ENCODE measurements at regions not wholly inside any gene's neighbourhood (a gene's known extent, or its start where the extent isn't known, plus 50 kb on each side); places are given as distances from the start of the nearest gene placed in this dataset.

DNA sequence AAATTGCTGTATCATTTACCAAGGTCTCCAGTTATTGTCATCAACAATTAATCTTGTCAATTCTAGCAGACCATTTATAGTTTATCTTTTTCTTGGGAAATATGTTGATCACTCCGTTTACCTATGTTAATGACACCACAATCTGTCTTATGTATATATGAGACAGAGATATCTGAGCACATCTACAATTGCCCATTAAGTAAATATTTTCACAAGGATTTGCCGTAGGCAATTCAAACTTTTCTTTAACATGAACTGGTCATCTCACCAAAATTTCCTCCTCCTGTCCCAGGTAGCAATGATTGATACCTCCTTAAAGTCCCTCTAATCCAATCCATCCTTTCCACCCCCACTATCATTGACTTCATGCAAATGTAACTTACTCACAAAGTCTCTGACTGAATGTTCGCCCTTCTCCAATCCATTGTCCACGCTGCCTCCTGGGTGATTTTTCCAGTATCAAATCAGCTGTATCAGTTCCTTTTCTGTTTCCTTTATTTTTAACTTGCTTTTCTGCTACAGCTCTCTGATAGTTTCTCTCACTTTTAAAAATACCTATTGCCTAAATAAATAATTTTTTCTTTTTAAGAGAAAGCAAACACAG, 138.3 kb downstream of the GNAT3 start:
- Histone ChIP-seq H3K4me3 (no peak overlapping the region), H3K36me3 (no peaks in the 10 kb centered on the region), H3K27ac (no peak overlapping the region), H3K9me3 (peaks cover 0 to 5% (median 0%) of the 10 kb centered on the region in 4 donors), H3K4me1 (peaks cover 0 to 5% (median under 1%) of the 10 kb centered on the region in 4 donors), H3K27me3 (no peaks in the 10 kb centered on the region)
- WGBS, 2 donors, result 95 to 96% methylated on average over 4 of the region's 4 CpGs
- TF ChIP-seq CTCF (IDR thresholded peaks at IDR 0.05) (no peak), POLR2A (IDR thresholded peaks at IDR 0.05) (no peak), EP300 (IDR thresholded peaks at IDR 0.05) (no peak)
- no peak for DNase-seq (ENCODE audit: low spot score in 2 of 2)

DNA sequence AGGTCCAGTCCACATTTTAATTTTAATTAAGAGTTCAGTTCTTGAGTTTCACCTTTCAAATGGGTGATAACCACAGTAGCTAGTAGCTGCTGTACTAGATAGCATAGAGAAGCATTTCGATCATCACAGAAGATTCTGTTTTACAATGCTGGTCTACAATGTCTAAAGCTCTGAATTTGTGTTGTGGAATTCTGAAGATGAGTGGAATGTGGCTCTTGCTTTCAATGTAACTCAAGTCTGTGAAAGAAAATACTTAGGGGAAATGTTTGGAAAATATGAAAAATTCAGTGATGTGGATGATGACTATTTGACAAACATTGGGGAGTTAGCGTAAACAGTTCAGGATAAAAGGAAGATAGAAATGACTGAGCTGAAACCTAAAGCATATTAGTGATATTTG, 139.4 kb downstream of the GNAT3 start:
- WGBS, 2 donors, result 37 to 51% methylated on average over 2 of the region's 2 CpGs
- H3K4me3 ChIP-seq, result no peak overlapping the region
- no peaks in the 10 kb centered on the region for H3K27me3 ChIP-seq
- no peaks in the 10 kb centered on the region for H3K4me1 ChIP-seq
- no peaks in the 10 kb centered on the region for H3K36me3 ChIP-seq
- TF ChIP-seq CTCF (IDR thresholded peaks at IDR 0.05), result no peak
- peak overlapping the region in 1 of 4 donors; percentile 29 for H3K27ac ChIP-seq
- DNase-seq (ENCODE audit: low spot score in 2 of 2), result no peak
- peaks cover 0 to 5% (median 0%) of the 10 kb centered on the region in 4 donors for H3K9me3 ChIP-seq

DNA sequence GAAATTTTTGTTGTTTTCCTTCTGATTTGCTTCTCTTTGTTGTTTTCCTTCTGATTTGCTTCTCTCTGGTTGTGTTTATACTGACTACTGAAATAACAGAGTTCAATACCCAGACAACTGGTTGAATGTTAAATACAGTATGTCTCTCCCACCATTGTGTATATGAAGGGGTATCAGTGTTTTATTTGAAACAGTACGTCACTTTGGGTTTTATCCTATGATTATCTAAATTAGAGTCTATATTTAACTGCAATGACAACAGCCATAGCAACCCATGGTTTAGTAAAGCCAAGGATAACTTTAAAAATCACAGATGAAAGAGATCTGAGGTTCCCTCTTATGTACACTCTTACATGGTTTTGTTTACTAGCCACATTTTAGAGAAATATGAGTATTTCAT, 141.3 kb downstream of the GNAT3 start:
- DNase-seq (ENCODE audit: low spot score in 2 of 2), result no peak
- no peaks in the 10 kb centered on the region for H3K36me3 ChIP-seq
- TF ChIP-seq EP300 (IDR thresholded peaks at IDR 0.05) (no peak), CTCF (IDR thresholded peaks at IDR 0.05) (no peak), POLR2A (IDR thresholded peaks at IDR 0.05) (no peak)
- no peaks in the 10 kb centered on the region for H3K27me3 ChIP-seq
- no peak overlapping the region for H3K4me3 ChIP-seq
- H3K27ac ChIP-seq, result no peak overlapping the region
- H3K4me1 ChIP-seq, result no peaks in the 10 kb centered on the region
- 82 to 85% methylated on average over 1 of the region's 1 CpG for WGBS, 2 donors
- H3K9me3 ChIP-seq, result peaks cover 0 to 1% (median 0%) of the 10 kb centered on the region in 4 donors

DNA sequence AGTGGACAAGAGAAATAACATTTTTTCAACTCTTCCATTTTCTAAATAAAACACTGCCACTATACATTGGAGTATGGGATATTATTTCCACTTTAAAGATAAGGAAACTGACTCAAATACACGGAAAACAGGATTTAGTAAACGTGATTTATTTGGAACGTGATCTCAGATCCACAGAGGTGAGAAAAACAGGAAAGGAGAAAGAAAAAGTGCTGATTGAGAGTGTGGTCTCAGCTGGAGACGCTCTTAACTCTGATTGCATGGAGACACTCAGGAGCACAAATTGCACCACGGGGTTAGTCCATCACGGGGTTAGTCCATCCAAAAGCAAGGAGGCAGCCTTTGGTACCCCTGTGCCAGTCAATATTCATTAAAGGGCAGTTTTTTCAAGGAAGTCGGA, 142.5 kb downstream of the GNAT3 start:
- no peak for DNase-seq (ENCODE audit: low spot score in 2 of 2)
- TF ChIP-seq CTCF (IDR thresholded peaks at IDR 0.05) (no peak), POLR2A (IDR thresholded peaks at IDR 0.05) (no peak), EP300 (IDR thresholded peaks at IDR 0.05) (no peak)
- WGBS, 2 donors, result 77 to 80% methylated on average over 7 of the region's 7 CpGs
- Histone ChIP-seq H3K27ac (no peak overlapping the region), H3K27me3 (no peaks in the 10 kb centered on the region), H3K4me1 (no peaks in the 10 kb centered on the region), H3K9me3 (peaks cover 0 to 7% (median 0%) of the 10 kb centered on the region in 4 donors), H3K4me3 (no peak overlapping the region), H3K36me3 (no peaks in the 10 kb centered on the region)

DNA sequence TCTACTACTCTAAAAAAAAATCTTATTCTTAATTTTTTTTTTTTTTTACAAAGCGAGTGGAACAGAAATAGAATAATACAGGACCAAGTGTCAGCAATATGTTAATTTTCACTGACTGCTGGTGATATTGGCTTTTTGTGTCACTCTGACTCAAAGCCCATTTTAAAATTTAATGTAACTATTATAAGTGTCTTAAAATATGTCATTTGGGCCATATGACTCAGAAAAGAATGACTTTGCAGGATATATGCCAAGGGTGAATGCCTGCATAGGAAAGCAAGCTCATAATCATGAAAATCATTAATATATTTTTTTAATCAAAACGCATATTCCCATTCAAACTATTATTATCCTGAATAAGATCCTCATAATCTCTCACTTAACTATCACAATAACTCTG, 149.2 kb downstream of the GNAT3 start:
- no peaks in the 10 kb centered on the region for H3K27me3 ChIP-seq
- TF ChIP-seq POLR2A (IDR thresholded peaks at IDR 0.05) (no peak), EP300 (IDR thresholded peaks at IDR 0.05) (no peak), CTCF (IDR thresholded peaks at IDR 0.05) (no peak)
- no peak overlapping the region for H3K4me3 ChIP-seq
- peaks cover 0 to 7% (median 0%) of the 10 kb centered on the region in 4 donors for H3K9me3 ChIP-seq
- no peak overlapping the region for H3K27ac ChIP-seq
- DNase-seq (ENCODE audit: low spot score in 2 of 2), result no peak
- WGBS, 2 donors, result 68 to 77% methylated on average over 2 of the region's 2 CpGs
- H3K36me3 ChIP-seq, result no peaks in the 10 kb centered on the region
- H3K4me1 ChIP-seq, result no peaks in the 10 kb centered on the region
